ENCODE measurements at regions not wholly inside any gene's neighbourhood (a gene's known extent, or its start where the extent isn't known, plus 50 kb on each side); places are given as distances from the start of the nearest gene placed in this dataset.
"Not testable (repeated sequence)": the region's sequence is repeated elsewhere in the genome, so short reads cannot be mapped to it uniquely, and the experiment has no call there.

GRCh38 chr18:70395771-70396170 is 106.9 kb downstream of the SOCS6 start:
- TF ChIP-seq POLR2AphosphoS5 (IDR thresholded peaks at IDR 0.05; ENCODE audit: low read depth, low read length); POLR2A (IDR thresholded peaks at IDR 0.05; ENCODE audit: low read depth, low read length); PAX5 (IDR thresholded peaks at IDR 0.05; ENCODE audit: insufficient read depth, low read length, severe bottlenecking); TAF1 (IDR thresholded peaks at IDR 0.05; ENCODE audit: low read depth, low read length); SPI1 (IDR thresholded peaks at IDR 0.05; ENCODE audit: low read depth, low read length); POU2F2 (IDR thresholded peaks at IDR 0.05; ENCODE audit: low read depth, low read length): not testable (repeated sequence)

Measured in GM12891 (cell line).